ENCODE measurements at regions not wholly inside any gene's neighbourhood (a gene's known extent, or its start where the extent isn't known, plus 50 kb on each side); places are given as distances from the start of the nearest gene placed in this dataset.
"Not testable (repeated sequence)": the region's sequence is repeated elsewhere in the genome, so short reads cannot be mapped to it uniquely, and the experiment has no call there.

DNA sequence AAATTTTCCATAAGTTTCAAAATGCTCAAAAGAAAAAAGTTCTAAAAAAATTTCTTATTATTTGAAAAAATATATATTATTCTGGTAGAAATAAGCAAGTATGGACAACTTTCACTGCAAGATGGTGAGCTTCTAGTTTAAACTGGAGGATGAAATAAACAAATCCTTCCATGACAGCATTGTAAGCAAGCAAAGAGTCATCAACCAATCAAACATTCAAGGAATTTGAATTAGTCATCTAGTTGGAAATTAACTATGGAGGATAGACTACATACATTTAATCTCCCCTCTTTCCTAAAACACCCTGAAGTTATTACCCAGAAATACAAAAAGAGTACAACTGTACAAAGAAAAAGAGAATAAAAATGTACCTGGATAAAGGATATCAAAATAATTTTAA lies 51.0 kb upstream of the IRX5 start:
- no peak for DNase-seq (ENCODE audit: low read depth, low spot score)
- Histone ChIP-seq H3K9me3 (ENCODE audit: insufficient read depth, low read length) (no peaks in the 10 kb centered on the region), H3K9ac (ENCODE audit: insufficient read length, low read depth) (no peak overlapping the region), H3K4me1 (ENCODE audit: insufficient read depth, insufficient read length) (no peaks in the 10 kb centered on the region), H3K4me3 (ENCODE audit: insufficient read length, low read depth) (no peak overlapping the region), H3K36me3 (ENCODE audit: insufficient read depth, insufficient read length, low read length) (no peaks in the 10 kb centered on the region), H3K27me3 (ENCODE audit: insufficient read depth, insufficient read length) (no peaks in the 10 kb centered on the region)
- TF ChIP-seq YY1 (IDR thresholded peaks at IDR 0.05; ENCODE audit: insufficient read depth, insufficient read length) (no peak), ZNF274 (IDR thresholded peaks at IDR 0.05; ENCODE audit: low read depth, low read length) (no peak), SUZ12 (IDR thresholded peaks at IDR 0.05; ENCODE audit: extremely low read depth, insufficient read depth, insufficient read length) (no peak)

DNA sequence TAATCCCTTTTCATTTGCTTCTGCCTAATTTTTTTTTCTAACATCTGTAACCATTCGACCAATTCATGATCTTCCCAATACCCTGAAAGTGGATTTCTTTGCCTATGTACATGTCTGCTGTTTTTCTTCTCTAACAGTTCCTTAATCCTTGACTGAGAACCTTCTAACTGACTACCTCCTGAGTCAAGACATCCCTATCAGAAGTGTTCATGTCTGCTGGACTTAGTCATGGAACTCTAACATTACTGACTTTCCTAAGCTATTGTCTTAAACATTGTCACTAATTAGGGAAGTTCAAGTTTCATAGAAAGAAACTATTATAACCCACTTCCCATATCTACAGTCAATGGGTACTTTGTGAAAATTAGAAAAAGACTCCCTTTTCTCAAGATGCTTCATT lies 52.4 kb upstream of the IRX5 start:
- H3K4me1 ChIP-seq (ENCODE audit: insufficient read depth, insufficient read length): no peaks in the 10 kb centered on the region
- no peaks in the 10 kb centered on the region for H3K36me3 ChIP-seq (ENCODE audit: insufficient read depth, insufficient read length, low read length)
- no peak overlapping the region for H3K9ac ChIP-seq (ENCODE audit: insufficient read length, low read depth)
- TF ChIP-seq YY1 (IDR thresholded peaks at IDR 0.05; ENCODE audit: insufficient read depth, insufficient read length): no peak
- TF ChIP-seq ZNF274 (IDR thresholded peaks at IDR 0.05; ENCODE audit: low read depth, low read length): no peak
- TF ChIP-seq SUZ12 (IDR thresholded peaks at IDR 0.05; ENCODE audit: extremely low read depth, insufficient read depth, insufficient read length): no peak
- no peaks in the 10 kb centered on the region for H3K9me3 ChIP-seq (ENCODE audit: insufficient read depth, low read length)
- H3K4me3 ChIP-seq (ENCODE audit: insufficient read length, low read depth): no peak overlapping the region
- DNase-seq (ENCODE audit: low read depth, low spot score): no peak
- H3K27me3 ChIP-seq (ENCODE audit: insufficient read depth, insufficient read length): no peaks in the 10 kb centered on the region

DNA sequence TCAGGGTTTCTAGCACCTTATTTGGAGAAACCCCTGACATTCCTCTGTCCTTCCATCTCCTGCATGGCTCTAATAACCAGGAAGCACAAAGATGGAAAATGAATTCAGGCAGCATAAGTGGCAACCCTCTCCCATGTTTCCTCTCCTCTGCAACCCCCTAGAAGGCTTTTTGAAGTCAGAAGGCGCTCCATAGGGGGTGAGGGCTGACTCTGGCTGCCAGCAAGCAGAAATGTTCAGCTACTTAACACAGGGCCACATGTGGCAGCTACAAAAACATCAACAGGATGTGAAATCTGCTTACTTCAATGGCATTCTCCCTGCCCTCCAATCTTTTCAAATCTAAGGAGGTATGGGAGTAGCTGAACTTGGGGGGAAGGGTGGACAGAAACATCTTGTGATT lies 55.2 kb upstream of the IRX5 start:
- Histone ChIP-seq H3K4me3 (ENCODE audit: insufficient read length, low read depth) (no peak overlapping the region), H3K27me3 (ENCODE audit: insufficient read depth, insufficient read length) (no peaks in the 10 kb centered on the region), H3K9me3 (ENCODE audit: insufficient read depth, low read length) (no peaks in the 10 kb centered on the region), H3K9ac (ENCODE audit: insufficient read length, low read depth) (no peak overlapping the region), H3K4me1 (ENCODE audit: insufficient read depth, insufficient read length) (no peaks in the 10 kb centered on the region), H3K36me3 (ENCODE audit: insufficient read depth, insufficient read length, low read length) (no peaks in the 10 kb centered on the region)
- DNase-seq (ENCODE audit: low read depth, low spot score): peak; percentile 20
- TF ChIP-seq ZNF274 (IDR thresholded peaks at IDR 0.05; ENCODE audit: low read depth, low read length) (no peak), SUZ12 (IDR thresholded peaks at IDR 0.05; ENCODE audit: extremely low read depth, insufficient read depth, insufficient read length) (no peak), YY1 (IDR thresholded peaks at IDR 0.05; ENCODE audit: insufficient read depth, insufficient read length) (no peak)

GRCh38 chr16:54873716-54874373 lies 56.8 kb upstream of the IRX5 start:
- not testable (repeated sequence) for H3K9me3 ChIP-seq (ENCODE audit: insufficient read depth, low read length); H3K4me1 ChIP-seq (ENCODE audit: insufficient read depth, insufficient read length); H3K4me3 ChIP-seq (ENCODE audit: insufficient read length, low read depth); H3K27me3 ChIP-seq (ENCODE audit: insufficient read depth, insufficient read length); H3K36me3 ChIP-seq (ENCODE audit: insufficient read depth, insufficient read length, low read length); H3K9ac ChIP-seq (ENCODE audit: insufficient read length, low read depth); DNase-seq (ENCODE audit: low read depth, low spot score)

- Histone ChIP-seq H3K4me3 (ENCODE audit: insufficient read length, low read depth) (no peak overlapping the region), H3K27me3 (ENCODE audit: insufficient read depth, insufficient read length) (no peaks in the 10 kb centered on the region), H3K36me3 (ENCODE audit: insufficient read depth, insufficient read length, low read length) (no peaks in the 10 kb centered on the region), H3K9me3 (ENCODE audit: insufficient read depth, low read length) (no peaks in the 10 kb centered on the region), H3K9ac (ENCODE audit: insufficient read length, low read depth) (no peak overlapping the region), H3K4me1 (ENCODE audit: insufficient read depth, insufficient read length) (no peaks in the 10 kb centered on the region)
- DNase-seq (ENCODE audit: low read depth, low spot score): no peak
- no peak for TF ChIP-seq SUZ12 (IDR thresholded peaks at IDR 0.05; ENCODE audit: extremely low read depth, insufficient read depth, insufficient read length)
- no peak for TF ChIP-seq YY1 (IDR thresholded peaks at IDR 0.05; ENCODE audit: insufficient read depth, insufficient read length)
- TF ChIP-seq ZNF274 (IDR thresholded peaks at IDR 0.05; ENCODE audit: low read depth, low read length): no peak
Measured at GRCh38 chr16:54873071-54873470, 57.6 kb upstream of the IRX5 start.

DNA sequence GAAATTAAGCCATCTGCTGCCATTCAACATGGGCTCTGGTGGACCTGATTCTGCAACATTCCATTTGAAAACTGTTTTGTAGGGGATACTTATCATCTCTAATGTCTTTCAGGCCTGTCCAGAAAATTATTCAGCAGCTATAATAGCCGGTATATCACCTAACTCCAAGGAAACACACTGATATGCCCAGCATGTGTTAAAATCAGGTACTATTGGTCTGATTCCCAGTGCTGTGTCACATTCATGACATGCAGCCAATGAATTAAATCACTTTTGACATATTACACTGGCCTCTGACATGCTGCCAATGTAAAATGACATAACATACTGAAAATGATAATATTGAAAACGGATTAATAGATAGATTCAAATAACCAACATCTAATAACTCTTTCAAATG lies 60.5 kb upstream of the IRX5 start:
- H3K4me1 ChIP-seq (ENCODE audit: insufficient read depth, insufficient read length): no peaks in the 10 kb centered on the region
- no peak overlapping the region for H3K4me3 ChIP-seq (ENCODE audit: insufficient read length, low read depth)
- no peak overlapping the region for H3K9ac ChIP-seq (ENCODE audit: insufficient read length, low read depth)
- H3K9me3 ChIP-seq (ENCODE audit: insufficient read depth, low read length): peaks cover 11% of the 10 kb centered on the region
- H3K27me3 ChIP-seq (ENCODE audit: insufficient read depth, insufficient read length): no peaks in the 10 kb centered on the region
- DNase-seq (ENCODE audit: low read depth, low spot score): no peak
- no peaks in the 10 kb centered on the region for H3K36me3 ChIP-seq (ENCODE audit: insufficient read depth, insufficient read length, low read length)
- no peak for TF ChIP-seq ZNF274 (IDR thresholded peaks at IDR 0.05; ENCODE audit: low read depth, low read length)
- TF ChIP-seq YY1 (IDR thresholded peaks at IDR 0.05; ENCODE audit: insufficient read depth, insufficient read length): no peak
- no peak for TF ChIP-seq SUZ12 (IDR thresholded peaks at IDR 0.05; ENCODE audit: extremely low read depth, insufficient read depth, insufficient read length)

DNA sequence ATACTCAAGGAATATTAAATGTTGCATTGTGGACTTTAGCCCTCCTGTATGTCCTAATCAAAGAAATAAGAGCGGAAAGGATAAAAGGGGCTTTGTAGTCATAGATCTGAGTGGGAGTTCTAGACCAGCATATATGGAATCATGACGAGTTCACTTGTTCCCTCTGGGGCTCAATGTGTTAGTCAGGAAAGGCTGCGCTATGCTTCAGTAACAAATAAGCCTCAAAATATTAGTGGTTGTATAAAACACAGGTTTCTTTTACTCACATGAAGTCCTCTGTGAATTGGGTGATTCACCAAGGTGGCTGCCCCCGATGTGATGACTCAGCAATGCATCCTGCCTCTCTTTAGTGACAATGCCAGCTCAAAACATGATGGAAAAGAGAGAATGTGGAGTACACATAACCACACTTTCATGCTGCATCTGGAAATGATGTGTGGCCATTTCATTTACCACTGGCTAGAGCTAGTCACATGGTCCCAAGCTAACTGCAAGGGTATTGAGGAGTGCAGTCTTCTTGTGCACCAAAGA lies 63.3 kb upstream of the IRX5 start:
- no peak for TF ChIP-seq ZNF274 (IDR thresholded peaks at IDR 0.05; ENCODE audit: low read depth, low read length)
- TF ChIP-seq SUZ12 (IDR thresholded peaks at IDR 0.05; ENCODE audit: extremely low read depth, insufficient read depth, insufficient read length): no peak
- TF ChIP-seq YY1 (IDR thresholded peaks at IDR 0.05; ENCODE audit: insufficient read depth, insufficient read length): no peak
- H3K4me1 ChIP-seq (ENCODE audit: insufficient read depth, insufficient read length): no peaks in the 10 kb centered on the region
- H3K36me3 ChIP-seq (ENCODE audit: insufficient read depth, insufficient read length, low read length): no peaks in the 10 kb centered on the region
- no peak for DNase-seq (ENCODE audit: low read depth, low spot score)
- H3K4me3 ChIP-seq (ENCODE audit: insufficient read length, low read depth): no peak overlapping the region
- no peaks in the 10 kb centered on the region for H3K27me3 ChIP-seq (ENCODE audit: insufficient read depth, insufficient read length)
- H3K9ac ChIP-seq (ENCODE audit: insufficient read length, low read depth): no peak overlapping the region
- H3K9me3 ChIP-seq (ENCODE audit: insufficient read depth, low read length): peaks cover 11% of the 10 kb centered on the region

All from NT2/D1 (cell line).